GM06990 (cell line): ENCODE measurements at regions not wholly inside any gene's neighbourhood (a gene's known extent, or its start where the extent isn't known, plus 50 kb on each side); places are given as distances from the start of the nearest gene placed in this dataset.

Experiments used
- DNase-seq: peaks from one replicate; pipeline ENCODE4 v3.0.0-alpha.2; 2011; ENCODE audit not compliant: insufficient read length; ENCODE audit errors: extremely low read depth
- H3K27me3 ChIP-seq: replicated peaks from 2 replicates; pipeline ENCODE4 v1.6.0; 2011; ENCODE audit warnings: low read length; ENCODE audit not compliant: control insufficient read depth, insufficient read depth
- H3K36me3 ChIP-seq: 2 replicates; pipeline ENCODE4 v1.5.1; 2011; ENCODE audit warnings: low read length; ENCODE audit not compliant: control insufficient read depth, insufficient read depth
- H3K4me3 ChIP-seq: replicated peaks from 2 replicates; pipeline ENCODE4 v1.5.1; 2011; ENCODE audit warnings: low read depth, mild to moderate bottlenecking, control low read depth, low read length
- CTCF ChIP-seq: IDR thresholded peaks from 2 replicates; pipeline ENCODE4 v1.5.1; 2011; ENCODE audit warnings: low read length, control low read depth, mild to moderate bottlenecking, inconsistent platforms; ENCODE audit not compliant: insufficient read depth, poor library complexity, severe bottlenecking

DNA sequence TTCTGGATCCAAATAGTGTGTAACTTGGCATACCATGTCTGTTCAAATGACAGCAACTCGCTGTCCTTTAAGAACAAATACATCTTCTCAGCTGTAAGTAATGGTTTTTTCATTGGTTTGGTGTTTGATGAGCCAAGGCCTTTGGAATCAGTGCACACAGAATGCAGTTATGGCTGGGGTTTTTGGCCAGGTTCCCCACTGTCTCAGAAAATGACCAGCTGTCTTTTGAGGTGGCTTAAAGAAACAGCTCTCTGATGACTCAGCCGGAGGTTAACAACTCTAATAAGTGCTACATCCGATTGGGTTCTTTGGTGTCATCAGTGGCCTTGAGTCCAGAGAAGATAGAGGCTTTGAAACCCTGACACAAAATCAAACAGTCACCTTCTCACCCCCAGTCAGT, 688.4 kb downstream of the REEP3 start:
- Histone ChIP-seq H3K4me3 (no peak overlapping the region), H3K27me3 (no peaks in the 10 kb centered on the region), H3K36me3 (no peaks in the 10 kb centered on the region)
- DNase-seq = no peak
- TF ChIP-seq CTCF = no peak

DNA sequence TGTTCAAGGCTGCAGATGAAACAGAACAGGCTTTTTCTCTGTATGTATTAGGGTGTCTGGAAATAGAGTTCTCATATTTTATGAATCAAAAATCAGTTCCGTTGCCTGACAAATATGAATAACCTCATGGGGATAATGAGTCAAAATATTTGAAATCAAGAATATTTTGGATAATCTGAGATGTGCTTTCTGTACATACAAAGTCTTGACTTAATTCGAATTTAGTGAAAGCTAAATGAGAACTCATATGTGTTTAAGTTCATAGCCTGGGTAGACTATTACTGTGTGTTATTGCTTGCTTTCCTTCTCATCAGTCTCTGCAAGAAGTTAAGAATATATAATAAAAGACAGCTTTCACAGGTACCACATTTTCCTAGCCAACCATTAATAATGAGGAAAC, 689.0 kb downstream of the REEP3 start:
- Histone ChIP-seq H3K4me3 (no peak overlapping the region), H3K36me3 (no peaks in the 10 kb centered on the region), H3K27me3 (no peaks in the 10 kb centered on the region)
- TF ChIP-seq CTCF = no peak
- DNase-seq = no peak

GRCh38 chr10:64211466-64211865, 690.3 kb downstream of the REEP3 start:
- H3K36me3 ChIP-seq = no peaks in the 10 kb centered on the region
- no peaks in the 10 kb centered on the region for H3K27me3 ChIP-seq
- no peak for DNase-seq
- H3K4me3 ChIP-seq = no peak overlapping the region
- no peak for TF ChIP-seq CTCF

GRCh38 chr10:64215088-64215487, 693.9 kb downstream of the REEP3 start:
- Histone ChIP-seq H3K4me3 (no peak overlapping the region), H3K36me3 (no peaks in the 10 kb centered on the region), H3K27me3 (no peaks in the 10 kb centered on the region)
- DNase-seq = no peak
- TF ChIP-seq CTCF = no peak

- DNase-seq = no peak
- Histone ChIP-seq H3K4me3 (no peak overlapping the region), H3K36me3 (no peaks in the 10 kb centered on the region), H3K27me3 (no peaks in the 10 kb centered on the region)
- TF ChIP-seq CTCF = no peak
Measured at GRCh38 chr10:64219271-64220025, 698.2 kb downstream of the REEP3 start.

- no peak for TF ChIP-seq CTCF
- Histone ChIP-seq H3K27me3 (no peaks in the 10 kb centered on the region), H3K36me3 (no peaks in the 10 kb centered on the region), H3K4me3 (no peak overlapping the region)
- no peak for DNase-seq
Measured at GRCh38 chr10:64234489-64234888, 713.3 kb downstream of the REEP3 start.
